ENCODE measurements at regions not wholly inside any gene's neighbourhood (a gene's known extent, or its start where the extent isn't known, plus 50 kb on each side); places are given as distances from the start of the nearest gene placed in this dataset.
"Not testable (repeated sequence)": the region's sequence is repeated elsewhere in the genome, so short reads cannot be mapped to it uniquely, and the experiment has no call there.

GRCh38 chr14:41449066-41449465, 157.6 kb upstream of the LRFN5 start:
- no peaks in the 10 kb centered on the region for H3K4me1 ChIP-seq
- TF ChIP-seq POLR2AphosphoS5 (IDR thresholded peaks at IDR 0.05): no peak
- no peak for TF ChIP-seq EP300 (IDR thresholded peaks at IDR 0.05)
- TF ChIP-seq CTCF (IDR thresholded peaks at IDR 0.05): no peak
- no peak for TF ChIP-seq POLR2A (IDR thresholded peaks at IDR 0.05)
- no peaks in the 10 kb centered on the region for H3K36me3 ChIP-seq
- intact Hi-C loops (cut with DNase I): no loop called here
- H3K4me3 ChIP-seq: no peak overlapping the region
- no peaks in the 10 kb centered on the region for H3K27me3 ChIP-seq
- 36 to 43% methylated on average over 3 of the region's 3 CpGs for WGBS, 2 donors
- DNase-seq: no peak
- H3K27ac ChIP-seq: no peak overlapping the region
- no peaks in the 10 kb centered on the region for H3K9me3 ChIP-seq

- no peak for DNase-seq
- WGBS, 2 donors: 33 to 36% methylated on average over 2 of the region's 2 CpGs
- H3K27me3 ChIP-seq: no peaks in the 10 kb centered on the region
- intact Hi-C loops (cut with DNase I): no loop called here
- H3K36me3 ChIP-seq: no peaks in the 10 kb centered on the region
- H3K4me3 ChIP-seq: no peak overlapping the region
- H3K27ac ChIP-seq: no peak overlapping the region
- TF ChIP-seq EP300 (IDR thresholded peaks at IDR 0.05) (no peak), CTCF (IDR thresholded peaks at IDR 0.05) (no peak), POLR2A (IDR thresholded peaks at IDR 0.05) (no peak), POLR2AphosphoS5 (IDR thresholded peaks at IDR 0.05) (no peak)
- no peaks in the 10 kb centered on the region for H3K4me1 ChIP-seq
- no peaks in the 10 kb centered on the region for H3K9me3 ChIP-seq
These were observed 160.7 kb upstream of the LRFN5 start for GRCh38 chr14:41446008-41446407.

GRCh38 chr14:41423503-41423902, 183.2 kb upstream of the LRFN5 start:
- intact Hi-C loops (cut with DNase I): no loop called here
- Histone ChIP-seq H3K4me3 (no peak overlapping the region), H3K27me3 (no peaks in the 10 kb centered on the region), H3K9me3 (peaks cover 0 to 3% (median 0%) of the 10 kb centered on the region in 4 donors), H3K36me3 (no peaks in the 10 kb centered on the region), H3K27ac (no peak overlapping the region), H3K4me1 (no peaks in the 10 kb centered on the region)
- 85 to 86% methylated on average over 3 of the region's 3 CpGs for WGBS, 2 donors
- no peak for DNase-seq
- no peak for TF ChIP-seq POLR2A (IDR thresholded peaks at IDR 0.05)
- no peak for TF ChIP-seq CTCF (IDR thresholded peaks at IDR 0.05)
- no peak for TF ChIP-seq EP300 (IDR thresholded peaks at IDR 0.05)
- TF ChIP-seq POLR2AphosphoS5 (IDR thresholded peaks at IDR 0.05): no peak

GRCh38 chr14:41421308-41421707, 185.4 kb upstream of the LRFN5 start:
- intact Hi-C loops (cut with DNase I); H3K27me3 ChIP-seq; H3K4me1 ChIP-seq; DNase-seq; H3K9me3 ChIP-seq; H3K27ac ChIP-seq; H3K36me3 ChIP-seq; H3K4me3 ChIP-seq: not testable (repeated sequence)
- 96 to 99% methylated on average over 6 of the region's 6 CpGs for WGBS, 2 donors

- no peak overlapping the region for H3K27ac ChIP-seq
- TF ChIP-seq POLR2A (IDR thresholded peaks at IDR 0.05) (no peak), POLR2AphosphoS5 (IDR thresholded peaks at IDR 0.05) (no peak), CTCF (IDR thresholded peaks at IDR 0.05) (no peak), EP300 (IDR thresholded peaks at IDR 0.05) (no peak)
- 92 to 94% methylated on average over 4 of the region's 4 CpGs for WGBS, 2 donors
- H3K4me3 ChIP-seq: no peak overlapping the region
- no peak for DNase-seq
- no peaks in the 10 kb centered on the region for H3K4me1 ChIP-seq
- H3K9me3 ChIP-seq: no peaks in the 10 kb centered on the region
- intact Hi-C loops (cut with DNase I): no loop called here
- H3K36me3 ChIP-seq: no peaks in the 10 kb centered on the region
- no peaks in the 10 kb centered on the region for H3K27me3 ChIP-seq
These were observed 187.0 kb upstream of the LRFN5 start for GRCh38 chr14:41419709-41420108.
